Neural crest cell (in vitro differentiated cells): ENCODE measurements at regions not wholly inside any gene's neighbourhood (a gene's known extent, or its start where the extent isn't known, plus 50 kb on each side); places are given as distances from the start of the nearest gene placed in this dataset.

ENCODE experiments used
- DNase-seq: peaks from one replicate; pipeline ENCODE4 v3.0.0; 2021; ENCODE audit warnings: low read depth, mixed read lengths, low spot score
- H3K27ac Mint-ChIP-seq: one replicate; pipeline ENCODE4 v1.8.0; 2021; ENCODE audit warnings: mild to moderate bottlenecking, mixed read lengths; ENCODE audit not compliant: unreplicated experiment
- H3K27me3 Mint-ChIP-seq: 2 replicates; pipeline ENCODE4 v1.8.0; 2021; ENCODE audit warnings: low read depth, mild to moderate bottlenecking, mixed read lengths
- H3K36me3 Mint-ChIP-seq: 2 replicates; pipeline ENCODE4 v1.8.0; 2021; ENCODE audit warnings: low read depth, mild to moderate bottlenecking, mixed read lengths
- H3K4me1 Mint-ChIP-seq: 2 replicates; pipeline ENCODE4 v1.8.0; 2021; ENCODE audit warnings: mixed read lengths
- H3K4me3 Mint-ChIP-seq: one replicate; pipeline ENCODE4 v1.8.0; 2021; ENCODE audit warnings: mild to moderate bottlenecking, mixed read lengths
- H3K9me3 Mint-ChIP-seq: 2 replicates; pipeline ENCODE4 v1.8.0; 2021; ENCODE audit warnings: mixed read lengths
- CTCF ChIP-seq: fragments of 200-600 bp; sonication (generic); conservative IDR thresholded peaks from 2 replicates; pipeline ENCODE4 v1.5.0; 2021; ENCODE audit warnings: antibody characterized with exemption, mild to moderate bottlenecking

GRCh38 chr6:91606148-91606901, 1019.5 kb upstream of the MAP3K7 start:
- Mint-ChIP-seq H3K4me3 (no peak overlapping the region), H3K9me3 (no peaks in the 10 kb centered on the region), H3K27ac (no peak overlapping the region), H3K4me1 (no peaks in the 10 kb centered on the region), H3K27me3 (no peaks in the 10 kb centered on the region), H3K36me3 (no peaks in the 10 kb centered on the region)
- DNase-seq, result no peak
- TF ChIP-seq CTCF, result no peak

- no peaks in the 10 kb centered on the region for H3K4me1 Mint-ChIP-seq
- H3K27me3 Mint-ChIP-seq, result no peaks in the 10 kb centered on the region
- TF ChIP-seq CTCF, result no peak
- no peak overlapping the region for H3K4me3 Mint-ChIP-seq
- H3K36me3 Mint-ChIP-seq, result no peaks in the 10 kb centered on the region
- H3K27ac Mint-ChIP-seq, result no peak overlapping the region
- no peak for DNase-seq
- no peaks in the 10 kb centered on the region for H3K9me3 Mint-ChIP-seq
These were observed 1013.7 kb upstream of the MAP3K7 start for GRCh38 chr6:91600561-91600960.

- no peak overlapping the region for H3K27ac Mint-ChIP-seq
- H3K36me3 Mint-ChIP-seq, result peaks cover 3% of the 10 kb centered on the region
- no peaks in the 10 kb centered on the region for H3K27me3 Mint-ChIP-seq
- TF ChIP-seq CTCF, result no peak
- H3K9me3 Mint-ChIP-seq, result peaks cover 6% of the 10 kb centered on the region
- DNase-seq, result no peak
- H3K4me3 Mint-ChIP-seq, result no peak overlapping the region
- H3K4me1 Mint-ChIP-seq, result no peaks in the 10 kb centered on the region
These were observed 1003.3 kb upstream of the MAP3K7 start for GRCh38 chr6:91590191-91590590.

- no peak for DNase-seq
- no peaks in the 10 kb centered on the region for H3K4me1 Mint-ChIP-seq
- no peaks in the 10 kb centered on the region for H3K27me3 Mint-ChIP-seq
- no peak for TF ChIP-seq CTCF
- H3K4me3 Mint-ChIP-seq, result no peak overlapping the region
- H3K27ac Mint-ChIP-seq, result no peak overlapping the region
- no peaks in the 10 kb centered on the region for H3K36me3 Mint-ChIP-seq
- no peaks in the 10 kb centered on the region for H3K9me3 Mint-ChIP-seq
These were observed 993.8 kb upstream of the MAP3K7 start for GRCh38 chr6:91580635-91581034.

- H3K4me1 Mint-ChIP-seq, result peaks cover 9% of the 10 kb centered on the region
- H3K36me3 Mint-ChIP-seq, result no peaks in the 10 kb centered on the region
- H3K4me3 Mint-ChIP-seq, result no peak overlapping the region
- no peak for DNase-seq
- H3K27ac Mint-ChIP-seq, result no peak overlapping the region
- no peak for TF ChIP-seq CTCF
- no peaks in the 10 kb centered on the region for H3K27me3 Mint-ChIP-seq
- H3K9me3 Mint-ChIP-seq, result no peaks in the 10 kb centered on the region
These were observed 988.2 kb upstream of the MAP3K7 start for GRCh38 chr6:91575032-91575431.
